ENCODE measurements at regions not wholly inside any gene's neighbourhood (a gene's known extent, or its start where the extent isn't known, plus 50 kb on each side); places are given as distances from the start of the nearest gene placed in this dataset.

GRCh38 chr6:9101920-9102319 is 666.6 kb upstream of the SLC35B3 start:
- no peak for ATAC-seq
- no peak overlapping the region for H3K27ac Mint-ChIP-seq
- H3K4me1 Mint-ChIP-seq = no peaks in the 10 kb centered on the region
- H3K4me3 Mint-ChIP-seq = no peak overlapping the region
- H3K27me3 Mint-ChIP-seq = no peaks in the 10 kb centered on the region
- peaks cover 0 to 15% of the 10 kb centered on the region in 2 donors for H3K9me3 Mint-ChIP-seq
- no peak for DNase-seq

DNA sequence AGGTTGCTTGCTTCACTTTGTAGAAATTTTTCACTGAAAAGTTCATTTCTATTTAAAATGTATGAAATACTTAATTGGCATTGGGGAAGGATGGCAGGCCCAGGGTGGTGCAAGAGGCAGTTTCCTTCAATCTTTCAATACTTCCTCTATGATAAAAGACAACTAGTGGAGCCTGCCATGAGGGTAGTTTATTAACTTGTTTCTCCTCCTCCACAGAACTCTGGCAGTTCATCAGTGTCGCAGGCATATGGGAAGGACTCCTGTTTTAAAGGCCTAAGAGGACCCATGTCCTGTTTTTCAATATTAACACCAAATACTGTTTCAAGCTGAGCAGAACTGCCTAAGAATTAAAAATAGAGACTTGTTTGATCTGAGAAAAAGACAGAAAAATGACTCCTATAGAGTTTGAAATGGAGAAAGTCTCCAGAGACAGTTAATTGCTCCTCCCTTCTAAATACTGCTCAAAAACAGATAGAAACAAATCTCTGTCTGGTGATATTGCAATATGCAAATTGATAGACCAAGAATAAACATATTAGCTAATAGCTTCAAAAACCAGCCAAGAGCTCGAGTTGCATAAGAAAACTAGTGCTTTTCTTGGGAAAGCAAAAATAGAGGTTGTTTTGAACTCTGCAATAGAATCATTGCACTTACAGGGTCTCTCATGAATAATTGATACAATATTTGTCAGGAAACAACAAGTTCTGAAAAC is 665.7 kb upstream of the SLC35B3 start:
- Mint-ChIP-seq H3K4me3 (no peak overlapping the region), H3K27ac (no peak overlapping the region), H3K27me3 (no peaks in the 10 kb centered on the region), H3K9me3 (peaks cover under 1 to 15% of the 10 kb centered on the region in 2 donors), H3K4me1 (no peaks in the 10 kb centered on the region)
- ATAC-seq = no peak
- no peak for DNase-seq

DNA sequence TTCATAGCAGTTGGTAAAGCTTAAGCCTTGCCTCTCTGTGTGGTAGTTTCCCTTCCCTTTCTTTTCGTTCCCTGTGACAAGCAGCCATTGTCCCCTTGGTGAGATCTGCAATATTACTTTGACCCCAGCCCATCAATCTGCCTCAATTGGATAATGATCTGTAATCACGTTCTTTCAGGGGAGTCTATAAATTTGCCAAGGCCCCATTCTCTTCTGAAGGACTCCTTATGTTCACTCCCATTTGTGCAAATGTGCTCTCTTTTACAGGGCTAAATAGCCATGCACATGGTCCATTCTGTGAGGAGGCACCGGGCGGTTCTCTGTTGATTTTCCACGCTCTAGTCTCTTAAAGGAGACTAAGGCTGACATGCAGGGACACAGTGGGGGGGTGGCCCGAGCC is 660.4 kb upstream of the SLC35B3 start:
- H3K27ac Mint-ChIP-seq = no peak overlapping the region
- ATAC-seq = no peak
- H3K27me3 Mint-ChIP-seq = no peaks in the 10 kb centered on the region
- H3K9me3 Mint-ChIP-seq = peaks cover 10 to 13% of the 10 kb centered on the region in 2 donors
- no peak overlapping the region for H3K4me3 Mint-ChIP-seq
- H3K4me1 Mint-ChIP-seq = no peaks in the 10 kb centered on the region
- DNase-seq = no peak

DNA sequence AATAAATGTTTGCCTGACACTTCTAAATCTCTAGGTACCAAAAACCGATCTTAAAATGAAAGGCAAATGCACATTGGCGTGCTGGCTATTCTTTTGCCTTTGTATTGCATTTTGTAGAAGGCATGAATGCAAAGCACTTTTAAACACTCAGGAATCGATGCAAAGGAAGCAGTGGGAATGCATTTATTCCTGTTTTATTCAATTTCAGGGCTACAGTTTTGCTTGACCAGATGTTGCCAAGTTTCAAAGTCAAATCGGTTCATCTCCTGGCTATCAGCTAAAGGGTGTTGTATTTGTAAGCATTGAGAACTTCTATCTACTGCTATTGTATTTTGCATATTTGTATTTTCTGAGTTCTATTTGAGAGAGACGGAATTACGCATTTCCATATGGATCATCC is 659.8 kb upstream of the SLC35B3 start:
- no peaks in the 10 kb centered on the region for H3K4me1 Mint-ChIP-seq
- no peak overlapping the region for H3K4me3 Mint-ChIP-seq
- ATAC-seq (no peak), DNase-seq (no peak)
- peaks cover 7 to 10% of the 10 kb centered on the region in 2 donors for H3K9me3 Mint-ChIP-seq
- no peaks in the 10 kb centered on the region for H3K27me3 Mint-ChIP-seq
- no peak overlapping the region for H3K27ac Mint-ChIP-seq

DNA sequence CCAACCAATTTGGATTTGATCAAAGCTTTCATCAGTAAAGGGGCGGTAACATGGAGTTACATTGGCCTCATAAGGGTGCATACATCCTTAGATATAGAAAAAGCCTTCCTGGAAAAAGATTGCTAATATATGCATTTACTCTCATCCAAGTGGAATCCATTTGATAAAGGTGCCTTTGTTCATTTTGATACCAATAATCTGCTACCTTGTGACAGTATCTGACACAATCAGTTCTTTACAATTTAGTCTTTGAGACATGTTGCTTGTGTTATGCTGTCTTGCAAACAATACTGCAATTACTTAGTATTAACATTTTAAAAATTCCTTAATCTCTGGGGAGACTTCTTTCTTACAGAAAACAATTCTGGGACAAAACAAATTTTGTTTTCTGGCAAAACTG is 654.4 kb upstream of the SLC35B3 start:
- DNase-seq = no peak
- no peaks in the 10 kb centered on the region for H3K27me3 Mint-ChIP-seq
- H3K4me1 Mint-ChIP-seq = no peaks in the 10 kb centered on the region
- H3K27ac Mint-ChIP-seq = no peak overlapping the region
- H3K4me3 Mint-ChIP-seq = no peak overlapping the region
- no peak for ATAC-seq
- H3K9me3 Mint-ChIP-seq = no peaks in the 10 kb centered on the region

GRCh38 chr6:9087470-9087869 is 652.1 kb upstream of the SLC35B3 start:
- Mint-ChIP-seq H3K4me3 (no peak overlapping the region), H3K27ac (no peak overlapping the region), H3K4me1 (no peaks in the 10 kb centered on the region), H3K27me3 (no peaks in the 10 kb centered on the region), H3K9me3 (no peaks in the 10 kb centered on the region)
- DNase-seq (no peak), ATAC-seq (no peak)

DNA sequence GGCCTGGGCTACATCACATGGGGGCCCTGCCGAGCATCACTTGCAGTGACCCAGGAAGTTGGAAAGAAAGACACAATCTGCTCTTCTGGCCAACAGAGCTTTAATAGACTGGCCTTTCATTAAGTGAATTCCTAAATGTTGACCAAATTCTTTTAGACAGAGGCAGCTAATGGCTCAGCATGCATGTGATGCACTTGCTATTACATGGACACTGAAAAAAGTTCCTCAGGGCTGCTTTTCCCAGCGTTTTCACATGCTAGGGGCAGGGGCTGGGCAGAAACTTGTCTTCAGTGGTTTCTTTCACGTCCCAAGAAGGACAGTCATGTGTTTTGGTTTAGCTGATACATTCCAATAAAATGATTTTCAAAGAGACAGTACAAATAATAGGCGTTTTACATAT is 651.0 kb upstream of the SLC35B3 start:
- DNase-seq (no peak), ATAC-seq (no peak)
- no peaks in the 10 kb centered on the region for H3K27me3 Mint-ChIP-seq
- H3K4me1 Mint-ChIP-seq = no peaks in the 10 kb centered on the region
- H3K9me3 Mint-ChIP-seq = no peaks in the 10 kb centered on the region
- no peak overlapping the region for H3K4me3 Mint-ChIP-seq
- no peak overlapping the region for H3K27ac Mint-ChIP-seq

- Mint-ChIP-seq H3K4me1 (no peaks in the 10 kb centered on the region), H3K27ac (no peak overlapping the region), H3K9me3 (no peaks in the 10 kb centered on the region), H3K4me3 (no peak overlapping the region), H3K27me3 (no peaks in the 10 kb centered on the region)
- ATAC-seq (no peak), DNase-seq (no peak)
Observed at GRCh38 chr6:9085709-9086070, 650.3 kb upstream of the SLC35B3 start.

DNA sequence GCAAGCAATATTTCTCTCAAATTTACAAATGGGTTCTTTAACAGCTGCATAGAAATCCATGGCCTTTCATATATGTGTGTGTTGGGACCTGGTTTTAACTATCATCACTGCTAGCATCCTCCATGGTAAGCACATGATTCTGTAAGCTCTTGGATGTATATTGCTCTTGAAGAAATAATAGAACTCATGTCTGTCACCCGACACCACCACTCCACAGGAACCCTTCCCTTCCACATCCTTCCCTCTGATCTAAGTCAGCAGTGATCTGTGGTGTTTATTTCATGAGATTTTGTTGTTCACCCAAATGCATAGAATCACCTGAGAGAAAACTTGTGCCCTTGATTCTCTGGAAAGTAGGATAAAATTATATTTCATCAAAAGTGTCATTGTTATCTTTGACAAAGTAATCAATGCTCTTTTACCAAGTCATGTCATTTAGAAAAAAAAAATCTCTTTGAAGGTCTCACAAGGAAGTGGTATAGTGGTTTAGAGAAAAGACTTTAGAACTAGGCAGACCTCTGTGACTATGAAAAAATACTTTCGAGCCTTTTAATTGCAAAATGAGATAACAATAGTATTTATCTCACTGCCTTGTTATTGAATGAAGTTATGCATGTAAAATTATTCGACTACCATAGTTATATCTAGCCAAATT is 649.8 kb upstream of the SLC35B3 start:
- Mint-ChIP-seq H3K27me3 (no peaks in the 10 kb centered on the region), H3K27ac (no peak overlapping the region), H3K4me3 (no peak overlapping the region), H3K9me3 (no peaks in the 10 kb centered on the region), H3K4me1 (no peaks in the 10 kb centered on the region)
- ATAC-seq (no peak), DNase-seq (no peak)

DNA sequence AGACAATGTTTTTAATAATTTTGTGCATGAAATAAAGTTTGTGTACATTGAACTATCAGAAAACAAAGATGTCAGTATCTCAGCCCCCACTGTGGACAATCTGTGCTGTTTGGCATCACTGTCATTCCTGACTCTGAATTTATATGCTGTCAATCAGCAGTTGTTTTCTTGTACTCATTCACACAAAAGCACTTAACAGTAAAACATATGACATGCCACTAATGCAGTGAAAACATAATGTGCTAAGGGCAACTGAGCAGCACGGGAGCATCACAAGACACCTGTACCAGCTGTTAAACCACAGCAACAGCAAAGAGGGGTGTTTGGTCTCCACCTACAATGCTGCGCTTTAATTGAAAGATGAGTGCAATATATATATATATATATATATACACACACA is 647.8 kb upstream of the SLC35B3 start:
- Mint-ChIP-seq H3K4me3 (no peak overlapping the region), H3K27ac (no peak overlapping the region), H3K4me1 (no peaks in the 10 kb centered on the region), H3K27me3 (no peaks in the 10 kb centered on the region), H3K9me3 (peaks cover 0 to 4% of the 10 kb centered on the region in 2 donors)
- DNase-seq (no peak), ATAC-seq (no peak)

GRCh38 chr6:9066726-9067125 is 631.4 kb upstream of the SLC35B3 start:
- Mint-ChIP-seq H3K4me3 (no peak overlapping the region), H3K4me1 (no peaks in the 10 kb centered on the region), H3K27me3 (no peaks in the 10 kb centered on the region), H3K27ac (no peak overlapping the region), H3K9me3 (no peaks in the 10 kb centered on the region)
- DNase-seq = no peak
- no peak for ATAC-seq

DNA sequence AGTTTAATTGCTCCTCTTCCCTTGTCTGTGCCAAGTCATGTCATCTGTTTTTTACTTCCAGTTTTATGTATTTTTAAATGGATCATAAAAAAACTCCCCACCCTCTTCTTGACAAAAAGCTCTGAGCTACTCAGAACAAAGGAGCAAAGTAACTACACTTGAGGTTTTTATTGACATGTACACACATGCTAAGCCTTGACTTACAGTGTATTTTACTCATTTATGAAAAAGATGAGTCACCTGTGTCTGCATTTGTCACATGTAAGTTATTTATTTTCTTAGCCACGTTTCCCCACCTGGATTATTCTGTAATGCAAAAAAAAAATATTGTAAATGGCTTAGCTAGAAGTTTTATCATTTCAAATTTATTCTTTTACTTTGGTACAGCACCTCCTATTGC is 628.8 kb upstream of the SLC35B3 start:
- no peak for ATAC-seq

GRCh38 chr6:9062596-9062995 is 627.3 kb upstream of the SLC35B3 start:
- H3K4me3 Mint-ChIP-seq = no peak overlapping the region
- H3K4me1 Mint-ChIP-seq = no peaks in the 10 kb centered on the region
- ATAC-seq = no peak
- no peaks in the 10 kb centered on the region for H3K9me3 Mint-ChIP-seq
- no peak for DNase-seq
- no peaks in the 10 kb centered on the region for H3K27me3 Mint-ChIP-seq
- H3K27ac Mint-ChIP-seq = no peak overlapping the region

More for the DNA sequence above, 628.8 kb upstream of the SLC35B3 start:
- H3K27me3 Mint-ChIP-seq = no peaks in the 10 kb centered on the region
- no peaks in the 10 kb centered on the region for H3K9me3 Mint-ChIP-seq
- no peak for DNase-seq
- H3K4me1 Mint-ChIP-seq = no peaks in the 10 kb centered on the region
- no peak overlapping the region for H3K27ac Mint-ChIP-seq
- H3K4me3 Mint-ChIP-seq = no peak overlapping the region

- no peaks in the 10 kb centered on the region for H3K9me3 Mint-ChIP-seq
- H3K27me3 Mint-ChIP-seq = no peaks in the 10 kb centered on the region
- no peak for DNase-seq
- no peaks in the 10 kb centered on the region for H3K4me1 Mint-ChIP-seq
- no peak overlapping the region for H3K27ac Mint-ChIP-seq
- no peak overlapping the region for H3K4me3 Mint-ChIP-seq
- no peak for ATAC-seq
Observed at GRCh38 chr6:9057937-9058336, 622.6 kb upstream of the SLC35B3 start.

- ATAC-seq (no peak), DNase-seq (no peak)
- no peaks in the 10 kb centered on the region for H3K9me3 Mint-ChIP-seq
- H3K27me3 Mint-ChIP-seq = no peaks in the 10 kb centered on the region
- H3K27ac Mint-ChIP-seq = no peak overlapping the region
- H3K4me1 Mint-ChIP-seq = no peaks in the 10 kb centered on the region
- no peak overlapping the region for H3K4me3 Mint-ChIP-seq
Observed at GRCh38 chr6:9056556-9056955, 621.2 kb upstream of the SLC35B3 start.

GRCh38 chr6:9044426-9044825 is 609.1 kb upstream of the SLC35B3 start:
- no peak for ATAC-seq
- no peak overlapping the region for H3K27ac Mint-ChIP-seq
- H3K9me3 Mint-ChIP-seq = peaks cover 4 to 8% of the 10 kb centered on the region in 2 donors
- no peaks in the 10 kb centered on the region for H3K4me1 Mint-ChIP-seq
- H3K27me3 Mint-ChIP-seq = no peaks in the 10 kb centered on the region
- no peak for DNase-seq
- H3K4me3 Mint-ChIP-seq = no peak overlapping the region

DNA sequence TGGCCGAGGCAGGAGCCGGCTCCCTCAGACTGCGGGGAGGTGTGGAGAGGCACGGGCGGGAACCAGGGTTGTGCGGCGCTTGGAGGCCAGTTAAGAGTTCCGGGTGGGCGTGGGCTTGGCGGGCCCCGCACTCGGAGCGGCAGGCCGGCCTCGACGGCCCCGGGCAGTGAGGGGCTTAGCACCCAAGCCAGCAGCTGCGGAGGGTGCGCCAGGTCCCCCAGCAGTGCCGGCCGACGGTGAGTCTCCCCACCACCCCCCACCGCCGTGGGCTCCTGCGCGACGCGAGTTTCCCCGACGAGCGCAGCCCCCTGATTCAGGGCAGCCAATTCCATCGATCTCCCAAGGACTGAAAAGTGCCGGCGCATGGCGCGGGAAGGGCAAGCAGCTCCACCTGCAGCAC is 605.4 kb upstream of the SLC35B3 start:
- Mint-ChIP-seq H3K27me3 (no peaks in the 10 kb centered on the region), H3K4me1 (no peaks in the 10 kb centered on the region), H3K4me3 (no peak overlapping the region), H3K27ac (no peak overlapping the region), H3K9me3 (peaks cover 4 to 8% of the 10 kb centered on the region in 2 donors)
- DNase-seq = no peak
- ATAC-seq = no peak

Measured in stimulated activated naive CD8-positive, alpha-beta T cell treated with anti-CD3 and anti-CD28 coated beads, Interleukin-15, amount 100 ng/mL, for 72 hours (primary cell).